ENCODE measurements at regions not wholly inside any gene's neighbourhood (a gene's known extent, or its start where the extent isn't known, plus 50 kb on each side); places are given as distances from the start of the nearest gene placed in this dataset.

- Mint-ChIP-seq H3K27me3 (ENCODE audit: low read depth) (no peaks in the 10 kb centered on the region), H3K4me3 (no peak overlapping the region), H3K27ac (no peak overlapping the region), H3K4me1 (peaks cover 17% of the 10 kb centered on the region), H3K9me3 (peaks cover 8% of the 10 kb centered on the region), H3K36me3 (no peaks in the 10 kb centered on the region)
- POLR2A ChIA-PET, result no interaction called here
- ATAC-seq (no peak), DNase-seq (ENCODE audit: low spot score) (no peak)
- TF ChIP-seq, protein P1, sequence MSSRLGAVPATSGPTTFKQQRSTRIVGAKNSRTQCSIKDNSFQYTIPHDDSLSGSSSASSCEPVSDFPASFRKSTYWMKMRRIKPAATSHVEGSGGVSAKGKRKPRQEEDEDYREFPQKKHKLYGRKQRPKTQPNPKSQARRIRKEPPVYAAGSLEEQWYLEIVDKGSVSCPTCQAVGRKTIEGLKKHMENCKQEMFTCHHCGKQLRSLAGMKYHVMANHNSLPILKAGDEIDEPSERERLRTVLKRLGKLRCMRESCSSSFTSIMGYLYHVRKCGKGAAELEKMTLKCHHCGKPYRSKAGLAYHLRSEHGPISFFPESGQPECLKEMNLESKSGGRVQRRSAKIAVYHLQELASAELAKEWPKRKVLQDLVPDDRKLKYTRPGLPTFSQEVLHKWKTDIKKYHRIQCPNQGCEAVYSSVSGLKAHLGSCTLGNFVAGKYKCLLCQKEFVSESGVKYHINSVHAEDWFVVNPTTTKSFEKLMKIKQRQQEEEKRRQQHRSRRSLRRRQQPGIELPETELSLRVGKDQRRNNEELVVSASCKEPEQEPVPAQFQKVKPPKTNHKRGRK (CRISPR knock-in tag; IDR thresholded peaks at IDR 0.05; ENCODE audit: borderline replicate concordance), result no peak
- TF ChIP-seq NR3C1 (CRISPR knock-in tag; conservative IDR thresholded peaks at IDR 0.05; ENCODE audit: low read depth), result no peak
- CTCF ChIA-PET, result no interaction called here
Measured at GRCh38 chr3:137116619-137117018, 158.8 kb downstream of the IL20RB start.

- no peak for TF ChIP-seq IRF1 (CRISPR knock-in tag; IDR thresholded peaks at IDR 0.05)
- TF ChIP-seq, protein P2, sequence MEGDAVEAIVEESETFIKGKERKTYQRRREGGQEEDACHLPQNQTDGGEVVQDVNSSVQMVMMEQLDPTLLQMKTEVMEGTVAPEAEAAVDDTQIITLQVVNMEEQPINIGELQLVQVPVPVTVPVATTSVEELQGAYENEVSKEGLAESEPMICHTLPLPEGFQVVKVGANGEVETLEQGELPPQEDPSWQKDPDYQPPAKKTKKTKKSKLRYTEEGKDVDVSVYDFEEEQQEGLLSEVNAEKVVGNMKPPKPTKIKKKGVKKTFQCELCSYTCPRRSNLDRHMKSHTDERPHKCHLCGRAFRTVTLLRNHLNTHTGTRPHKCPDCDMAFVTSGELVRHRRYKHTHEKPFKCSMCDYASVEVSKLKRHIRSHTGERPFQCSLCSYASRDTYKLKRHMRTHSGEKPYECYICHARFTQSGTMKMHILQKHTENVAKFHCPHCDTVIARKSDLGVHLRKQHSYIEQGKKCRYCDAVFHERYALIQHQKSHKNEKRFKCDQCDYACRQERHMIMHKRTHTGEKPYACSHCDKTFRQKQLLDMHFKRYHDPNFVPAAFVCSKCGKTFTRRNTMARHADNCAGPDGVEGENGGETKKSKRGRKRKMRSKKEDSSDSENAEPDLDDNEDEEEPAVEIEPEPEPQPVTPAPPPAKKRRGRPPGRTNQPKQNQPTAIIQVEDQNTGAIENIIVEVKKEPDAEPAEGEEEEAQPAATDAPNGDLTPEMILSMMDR (IDR thresholded peaks at IDR 0.05), result peak; percentile 65
- Mint-ChIP-seq H3K27me3 (ENCODE audit: low read depth) (no peaks in the 10 kb centered on the region), H3K36me3 (no peaks in the 10 kb centered on the region), H3K4me3 (no peak overlapping the region), H3K27ac (no peak overlapping the region), H3K4me1 (peaks cover 2% of the 10 kb centered on the region), H3K9me3 (peaks cover 8% of the 10 kb centered on the region)
- POLR2A ChIA-PET, result interaction anchor here (0.5 to 0.8 kb wide), 3 partner anchors 33 to 82 kb away, joined by 3 to 5 read pairs (median 3); no protein-coding TSS in a partner anchor
- CTCF ChIA-PET, result interaction anchor here (0.6 to 1.7 kb wide), 35 partner anchors 9 to 888 kb away, joined by 3 to 32 read pairs (median 3); partner anchors contain the start of gene CLDN18
- DNase-seq (ENCODE audit: low spot score) (peak; percentile 58), ATAC-seq (peak; percentile 95)
Measured at GRCh38 chr3:137121704-137122314, 164.0 kb downstream of the IL20RB start.

GRCh38 chr3:137131081-137131480 is 173.3 kb downstream of the IL20RB start:
- Mint-ChIP-seq H3K27me3 (ENCODE audit: low read depth) (peaks cover 4% of the 10 kb centered on the region; the same call in 1 of the 2 replicates), H3K36me3 (no peaks in the 10 kb centered on the region), H3K4me1 (peaks cover 29% of the 10 kb centered on the region), H3K9me3 (0 out of 2 replicates have a peak, but pooled peaks cover 3% of the 10 kb centered on the region), H3K27ac (no peak overlapping the region), H3K4me3 (no peak overlapping the region)
- DNase-seq (ENCODE audit: low spot score), result no peak
- ChIA-PET POLR2A (interaction anchor here (0.5 kb wide), 1 partner anchor 42 kb away, joined by 6 read pairs; no protein-coding TSS in a partner anchor), CTCF (interaction anchor here (1.0 to 2.3 kb wide), 4 partner anchors 9 to 99 kb away, joined by 3 to 22 read pairs (median 11); no protein-coding TSS in a partner anchor)
- TF ChIP-seq PRRX2 (CRISPR knock-in tag; IDR thresholded peaks at IDR 0.05) (no peak), NR2C2 (CRISPR knock-in tag; IDR thresholded peaks at IDR 0.05) (no peak), ZNF232 (CRISPR knock-in tag; IDR thresholded peaks at IDR 0.05) (no peak), ERG (CRISPR knock-in tag; IDR thresholded peaks at IDR 0.05) (no peak), FOXP1 (CRISPR knock-in tag; IDR thresholded peaks at IDR 0.05; ENCODE audit: borderline replicate concordance) (no peak), SMAD3 (CRISPR knock-in tag; IDR thresholded peaks at IDR 0.05; ENCODE audit: borderline replicate concordance) (no peak)
- ATAC-seq, result peak; percentile 80

DNA sequence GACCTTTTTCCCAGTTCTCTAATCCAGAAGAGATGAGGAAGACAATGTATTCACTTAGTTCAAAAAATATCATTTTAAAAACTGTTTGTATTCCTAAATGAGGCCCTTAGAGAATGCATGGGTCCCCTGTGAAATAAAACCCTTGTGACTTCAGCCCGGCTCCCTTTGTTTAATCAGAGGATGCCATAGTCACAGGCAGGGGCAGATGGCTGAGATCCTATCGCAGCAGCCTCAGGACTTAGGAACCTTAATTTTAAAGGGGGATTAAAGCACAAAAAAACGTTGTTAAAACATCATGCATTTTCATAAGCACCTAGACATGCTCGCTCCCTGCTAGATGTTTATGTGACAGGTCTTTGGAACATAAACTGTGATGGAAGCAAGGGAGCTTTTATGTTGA is 176.6 kb downstream of the IL20RB start:
- no peak overlapping the region for H3K4me3 Mint-ChIP-seq
- H3K36me3 Mint-ChIP-seq, result no peaks in the 10 kb centered on the region
- ATAC-seq (no peak), DNase-seq (ENCODE audit: low spot score) (no peak)
- H3K9me3 Mint-ChIP-seq, result 0 out of 2 replicates have a peak, but pooled peaks cover 3% of the 10 kb centered on the region
- H3K27ac Mint-ChIP-seq, result no peak overlapping the region
- POLR2A ChIA-PET, result no interaction called here
- CTCF ChIA-PET, result interaction anchor here (1.2 to 1.7 kb wide), 2 partner anchors 12 to 24 kb away, joined by 7 read pairs; no protein-coding TSS in a partner anchor
- H3K4me1 Mint-ChIP-seq, result peaks cover 26% of the 10 kb centered on the region
- peaks cover 4% of the 10 kb centered on the region; the same call in 1 of the 2 replicates for H3K27me3 Mint-ChIP-seq (ENCODE audit: low read depth)
- TF ChIP-seq, protein P2 (IDR thresholded peaks at IDR 0.05), result no peak
- TF ChIP-seq GTF2I (CRISPR knock-in tag; conservative IDR thresholded peaks at IDR 0.05) (no peak), STAT6 (CRISPR knock-in tag; conservative IDR thresholded peaks at IDR 0.05; ENCODE audit: low read depth) (no peak)
- TF ChIP-seq, protein P3, sequence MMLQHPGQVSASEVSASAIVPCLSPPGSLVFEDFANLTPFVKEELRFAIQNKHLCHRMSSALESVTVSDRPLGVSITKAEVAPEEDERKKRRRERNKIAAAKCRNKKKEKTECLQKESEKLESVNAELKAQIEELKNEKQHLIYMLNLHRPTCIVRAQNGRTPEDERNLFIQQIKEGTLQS (CRISPR knock-in tag; conservative IDR thresholded peaks at IDR 0.05), result no peak
- TF ChIP-seq, protein P4, sequence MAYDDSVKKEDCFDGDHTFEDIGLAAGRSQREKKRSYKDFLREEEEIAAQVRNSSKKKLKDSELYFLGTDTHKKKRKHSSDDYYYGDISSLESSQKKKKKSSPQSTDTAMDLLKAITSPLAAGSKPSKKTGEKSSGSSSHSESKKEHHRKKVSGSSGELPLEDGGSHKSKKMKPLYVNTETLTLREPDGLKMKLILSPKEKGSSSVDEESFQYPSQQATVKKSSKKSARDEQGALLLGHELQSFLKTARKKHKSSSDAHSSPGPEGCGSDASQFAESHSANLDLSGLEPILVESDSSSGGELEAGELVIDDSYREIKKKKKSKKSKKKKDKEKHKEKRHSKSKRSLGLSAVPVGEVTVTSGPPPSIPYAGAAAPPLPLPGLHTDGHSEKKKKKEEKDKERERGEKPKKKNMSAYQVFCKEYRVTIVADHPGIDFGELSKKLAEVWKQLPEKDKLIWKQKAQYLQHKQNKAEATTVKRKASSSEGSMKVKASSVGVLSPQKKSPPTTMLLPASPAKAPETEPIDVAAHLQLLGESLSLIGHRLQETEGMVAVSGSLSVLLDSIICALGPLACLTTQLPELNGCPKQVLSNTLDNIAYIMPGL (CRISPR knock-in tag; IDR thresholded peaks at IDR 0.05), result no peak

Measured in WTC11 (cell line).